ENCODE measurements at regions not wholly inside any gene's neighbourhood (a gene's known extent, or its start where the extent isn't known, plus 50 kb on each side); places are given as distances from the start of the nearest gene placed in this dataset.

GRCh38 chr2:221314786-221315185, 257.3 kb downstream of the EPHA4 start:
- TF ChIP-seq, protein P1, sequence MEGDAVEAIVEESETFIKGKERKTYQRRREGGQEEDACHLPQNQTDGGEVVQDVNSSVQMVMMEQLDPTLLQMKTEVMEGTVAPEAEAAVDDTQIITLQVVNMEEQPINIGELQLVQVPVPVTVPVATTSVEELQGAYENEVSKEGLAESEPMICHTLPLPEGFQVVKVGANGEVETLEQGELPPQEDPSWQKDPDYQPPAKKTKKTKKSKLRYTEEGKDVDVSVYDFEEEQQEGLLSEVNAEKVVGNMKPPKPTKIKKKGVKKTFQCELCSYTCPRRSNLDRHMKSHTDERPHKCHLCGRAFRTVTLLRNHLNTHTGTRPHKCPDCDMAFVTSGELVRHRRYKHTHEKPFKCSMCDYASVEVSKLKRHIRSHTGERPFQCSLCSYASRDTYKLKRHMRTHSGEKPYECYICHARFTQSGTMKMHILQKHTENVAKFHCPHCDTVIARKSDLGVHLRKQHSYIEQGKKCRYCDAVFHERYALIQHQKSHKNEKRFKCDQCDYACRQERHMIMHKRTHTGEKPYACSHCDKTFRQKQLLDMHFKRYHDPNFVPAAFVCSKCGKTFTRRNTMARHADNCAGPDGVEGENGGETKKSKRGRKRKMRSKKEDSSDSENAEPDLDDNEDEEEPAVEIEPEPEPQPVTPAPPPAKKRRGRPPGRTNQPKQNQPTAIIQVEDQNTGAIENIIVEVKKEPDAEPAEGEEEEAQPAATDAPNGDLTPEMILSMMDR (IDR thresholded peaks at IDR 0.05) = no peak
- TF ChIP-seq POLR2A (IDR thresholded peaks at IDR 0.05) = no peak
